Esophagus squamous epithelium (tissue), 4 donors: ENCODE measurements at regions not wholly inside any gene's neighbourhood (a gene's known extent, or its start where the extent isn't known, plus 50 kb on each side); places are given as distances from the start of the nearest gene placed in this dataset.

Source experiments
- CTCF ChIP-seq, 6 experiments: fragments of 450-650 bp in 4 of 6; fragments of 200-600 bp in 2 of 6; sonication (generic) in 2 of 6; IDR thresholded peaks; one replicate each; pipeline ENCODE4 v1.5.1; 2016 to 2019; ENCODE audit warnings: antibody characterized with exemption in 6 of 6, mild to moderate bottlenecking in 4 of 6, moderate library complexity in 4 of 6
- POLR2A ChIP-seq, 4 donors: fragments of 450-650 bp; IDR thresholded peaks; one replicate each; pipeline ENCODE4 v1.6.1; 2017; ENCODE audit warnings: antibody characterized with exemption in 4 of 4, mild to moderate bottlenecking in 4 of 4, moderate library complexity in 3 of 4

- TF ChIP-seq CTCF (IDR thresholded peaks at IDR 0.05) = no peak
- no peak for TF ChIP-seq POLR2A (IDR thresholded peaks at IDR 0.05)
Measured at GRCh38 chr3:146331967-146332366, 81.1 kb upstream of the PLSCR4 start.
